ENCODE measurements at regions not wholly inside any gene's neighbourhood (a gene's known extent, or its start where the extent isn't known, plus 50 kb on each side); places are given as distances from the start of the nearest gene placed in this dataset.

DNA sequence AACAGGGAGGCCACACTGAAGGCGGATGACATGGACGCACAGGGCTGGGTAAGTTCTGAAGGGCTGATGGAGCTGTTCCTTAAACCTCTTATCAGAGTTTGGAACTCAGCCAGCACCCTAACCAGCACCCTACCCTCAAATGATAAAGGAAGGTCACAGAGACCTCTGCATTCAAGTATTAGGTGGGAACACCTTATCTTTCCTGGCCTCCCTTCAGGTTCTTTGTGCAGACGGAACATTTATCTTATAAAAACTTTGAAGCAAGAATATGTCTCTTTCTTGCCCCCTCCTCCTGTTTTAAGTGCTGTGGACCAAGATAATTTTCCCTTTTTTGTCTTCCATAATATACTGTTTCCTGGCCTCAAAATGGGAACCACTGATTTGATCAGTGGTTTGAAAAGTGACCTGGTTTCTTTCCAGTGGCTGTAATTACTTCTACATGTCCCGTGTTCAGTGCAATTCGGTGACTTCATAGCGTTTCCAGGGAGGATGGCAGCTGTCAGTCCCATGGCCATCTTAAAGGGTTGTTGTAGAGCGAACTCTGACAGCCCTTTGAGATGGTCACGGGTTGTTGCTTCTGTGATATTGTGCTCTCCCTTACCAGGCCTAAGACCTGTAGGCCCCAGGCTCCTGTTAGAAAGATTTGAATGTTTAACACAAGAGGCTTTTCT lies 213.2 kb upstream of the MYLIP start:
- no peaks in the 10 kb centered on the region for H3K27me3 ChIP-seq (ENCODE audit: insufficient read depth, poor library complexity, severe bottlenecking)
- TF ChIP-seq, protein P1, sequence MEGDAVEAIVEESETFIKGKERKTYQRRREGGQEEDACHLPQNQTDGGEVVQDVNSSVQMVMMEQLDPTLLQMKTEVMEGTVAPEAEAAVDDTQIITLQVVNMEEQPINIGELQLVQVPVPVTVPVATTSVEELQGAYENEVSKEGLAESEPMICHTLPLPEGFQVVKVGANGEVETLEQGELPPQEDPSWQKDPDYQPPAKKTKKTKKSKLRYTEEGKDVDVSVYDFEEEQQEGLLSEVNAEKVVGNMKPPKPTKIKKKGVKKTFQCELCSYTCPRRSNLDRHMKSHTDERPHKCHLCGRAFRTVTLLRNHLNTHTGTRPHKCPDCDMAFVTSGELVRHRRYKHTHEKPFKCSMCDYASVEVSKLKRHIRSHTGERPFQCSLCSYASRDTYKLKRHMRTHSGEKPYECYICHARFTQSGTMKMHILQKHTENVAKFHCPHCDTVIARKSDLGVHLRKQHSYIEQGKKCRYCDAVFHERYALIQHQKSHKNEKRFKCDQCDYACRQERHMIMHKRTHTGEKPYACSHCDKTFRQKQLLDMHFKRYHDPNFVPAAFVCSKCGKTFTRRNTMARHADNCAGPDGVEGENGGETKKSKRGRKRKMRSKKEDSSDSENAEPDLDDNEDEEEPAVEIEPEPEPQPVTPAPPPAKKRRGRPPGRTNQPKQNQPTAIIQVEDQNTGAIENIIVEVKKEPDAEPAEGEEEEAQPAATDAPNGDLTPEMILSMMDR (IDR thresholded peaks at IDR 0.05; ENCODE audit: insufficient read depth, low read length) = no peak
- TF ChIP-seq SPI1 (IDR thresholded peaks at IDR 0.05; ENCODE audit: borderline replicate concordance, low read depth) = no peak
- TF ChIP-seq, protein P2, sequence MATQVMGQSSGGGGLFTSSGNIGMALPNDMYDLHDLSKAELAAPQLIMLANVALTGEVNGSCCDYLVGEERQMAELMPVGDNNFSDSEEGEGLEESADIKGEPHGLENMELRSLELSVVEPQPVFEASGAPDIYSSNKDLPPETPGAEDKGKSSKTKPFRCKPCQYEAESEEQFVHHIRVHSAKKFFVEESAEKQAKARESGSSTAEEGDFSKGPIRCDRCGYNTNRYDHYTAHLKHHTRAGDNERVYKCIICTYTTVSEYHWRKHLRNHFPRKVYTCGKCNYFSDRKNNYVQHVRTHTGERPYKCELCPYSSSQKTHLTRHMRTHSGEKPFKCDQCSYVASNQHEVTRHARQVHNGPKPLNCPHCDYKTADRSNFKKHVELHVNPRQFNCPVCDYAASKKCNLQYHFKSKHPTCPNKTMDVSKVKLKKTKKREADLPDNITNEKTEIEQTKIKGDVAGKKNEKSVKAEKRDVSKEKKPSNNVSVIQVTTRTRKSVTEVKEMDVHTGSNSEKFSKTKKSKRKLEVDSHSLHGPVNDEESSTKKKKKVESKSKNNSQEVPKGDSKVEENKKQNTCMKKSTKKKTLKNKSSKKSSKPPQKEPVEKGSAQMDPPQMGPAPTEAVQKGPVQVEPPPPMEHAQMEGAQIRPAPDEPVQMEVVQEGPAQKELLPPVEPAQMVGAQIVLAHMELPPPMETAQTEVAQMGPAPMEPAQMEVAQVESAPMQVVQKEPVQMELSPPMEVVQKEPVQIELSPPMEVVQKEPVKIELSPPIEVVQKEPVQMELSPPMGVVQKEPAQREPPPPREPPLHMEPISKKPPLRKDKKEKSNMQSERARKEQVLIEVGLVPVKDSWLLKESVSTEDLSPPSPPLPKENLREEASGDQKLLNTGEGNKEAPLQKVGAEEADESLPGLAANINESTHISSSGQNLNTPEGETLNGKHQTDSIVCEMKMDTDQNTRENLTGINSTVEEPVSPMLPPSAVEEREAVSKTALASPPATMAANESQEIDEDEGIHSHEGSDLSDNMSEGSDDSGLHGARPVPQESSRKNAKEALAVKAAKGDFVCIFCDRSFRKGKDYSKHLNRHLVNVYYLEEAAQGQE (IDR thresholded peaks at IDR 0.05; ENCODE audit: insufficient replicate concordance, low read depth) = no peak
- no peak for TF ChIP-seq POLR2AphosphoS5 (IDR thresholded peaks at IDR 0.05; ENCODE audit: low read depth)
- TF ChIP-seq GABPA (IDR thresholded peaks at IDR 0.05; ENCODE audit: low read depth) = no peak
- H3K27ac ChIP-seq (replicated peaks) = no peak overlapping the region
- no peak for DNase-seq (ENCODE audit: low read depth in 1 of 2, low spot score in 1 of 2)
- no peak overlapping the region for H3K4me3 ChIP-seq (replicated peaks; ENCODE audit: insufficient read depth, low read length)

- Histone ChIP-seq H3K27me3 (ENCODE audit: insufficient read depth, poor library complexity, severe bottlenecking) (no peaks in the 10 kb centered on the region), H3K27ac (replicated peaks) (no peak overlapping the region), H3K4me3 (replicated peaks; ENCODE audit: insufficient read depth, low read length) (no peak overlapping the region)
- DNase-seq (ENCODE audit: low read depth in 1 of 2, low spot score in 1 of 2) = no peak
- TF ChIP-seq, protein P2 (IDR thresholded peaks at IDR 0.05; ENCODE audit: insufficient replicate concordance, low read depth) = no peak
- TF ChIP-seq POLR2AphosphoS5 (IDR thresholded peaks at IDR 0.05; ENCODE audit: low read depth) = no peak
- TF ChIP-seq, protein P1 (IDR thresholded peaks at IDR 0.05; ENCODE audit: insufficient read depth, low read length) = no peak
- no peak for TF ChIP-seq SPI1 (IDR thresholded peaks at IDR 0.05; ENCODE audit: borderline replicate concordance, low read depth)
- no peak for TF ChIP-seq GABPA (IDR thresholded peaks at IDR 0.05; ENCODE audit: low read depth)
Measured at GRCh38 chr6:15914553-15914952, 214.3 kb upstream of the MYLIP start.

DNA sequence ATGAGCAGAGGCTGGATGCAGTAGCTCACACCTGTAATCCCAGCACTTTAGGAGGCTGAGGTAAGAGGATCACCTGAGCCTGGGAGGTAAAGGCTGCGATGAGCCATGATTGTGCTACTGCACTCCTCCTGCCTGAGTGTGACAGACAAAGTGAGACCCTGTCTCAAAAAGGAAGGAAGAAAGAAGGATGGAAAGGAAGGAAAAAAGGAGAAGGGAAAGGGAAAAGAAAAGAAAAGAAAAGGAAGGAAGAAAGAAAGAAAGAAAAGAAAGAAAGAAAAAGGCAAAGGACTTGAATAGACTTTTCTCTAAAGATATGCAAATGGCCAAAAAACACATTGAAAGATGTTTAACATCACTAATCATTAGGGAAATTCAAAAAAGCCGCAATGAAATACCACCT lies 215.3 kb upstream of the MYLIP start:
- Histone ChIP-seq H3K27me3 (ENCODE audit: insufficient read depth, poor library complexity, severe bottlenecking) (no peaks in the 10 kb centered on the region), H3K27ac (replicated peaks) (no peak overlapping the region), H3K4me3 (replicated peaks; ENCODE audit: insufficient read depth, low read length) (no peak overlapping the region)
- no peak for TF ChIP-seq POLR2AphosphoS5 (IDR thresholded peaks at IDR 0.05; ENCODE audit: low read depth)
- TF ChIP-seq GABPA (IDR thresholded peaks at IDR 0.05; ENCODE audit: low read depth) = no peak
- no peak for TF ChIP-seq SPI1 (IDR thresholded peaks at IDR 0.05; ENCODE audit: borderline replicate concordance, low read depth)
- TF ChIP-seq, protein P2 (IDR thresholded peaks at IDR 0.05; ENCODE audit: insufficient replicate concordance, low read depth) = no peak
- TF ChIP-seq, protein P1 (IDR thresholded peaks at IDR 0.05; ENCODE audit: insufficient read depth, low read length) = no peak
- no peak for DNase-seq (ENCODE audit: low read depth in 1 of 2, low spot score in 1 of 2)

Measured in HL-60 (cell line).